ENCODE measurements at regions not wholly inside any gene's neighbourhood (a gene's known extent, or its start where the extent isn't known, plus 50 kb on each side); places are given as distances from the start of the nearest gene placed in this dataset.

GRCh38 chr3:40593351-40593750 lies 68.6 kb downstream of the ZNF621 start:
- DNase-seq (no peak), ATAC-seq (no peak)
- Histone ChIP-seq H3K36me3 (no peaks in the 10 kb centered on the region), H3K4me3 (no peak overlapping the region), H3K4me1 (no peaks in the 10 kb centered on the region), H3K9me3 (no peaks in the 10 kb centered on the region), H3K27ac (no peak overlapping the region), H3K27me3 (no peaks in the 10 kb centered on the region)
- intact Hi-C loops (cut with DNase I), result loop anchor here in 1 of 10 donors (10.0 kb wide), 1 partner anchor 121 kb away; no protein-coding TSS in a partner anchor
- WGBS, 4 donors, result 84 to 89% (median 86%) methylated on average over 4 of the region's 4 CpGs
- TF ChIP-seq POLR2A (IDR thresholded peaks at IDR 0.05) (no peak), CTCF (IDR thresholded peaks at IDR 0.05) (no peak)

- WGBS, 4 donors, result 92 to 95% (median 94%) methylated on average over 3 of the region's 3 CpGs
- Histone ChIP-seq H3K27me3 (no peaks in the 10 kb centered on the region), H3K4me1 (no peaks in the 10 kb centered on the region), H3K9me3 (peaks cover 0 to 5% (median 0%) of the 10 kb centered on the region in 12 donors), H3K36me3 (no peaks in the 10 kb centered on the region), H3K27ac (no peak overlapping the region), H3K4me3 (no peak overlapping the region)
- ATAC-seq, result no peak
- no peak for DNase-seq
- TF ChIP-seq POLR2A (IDR thresholded peaks at IDR 0.05) (no peak), CTCF (IDR thresholded peaks at IDR 0.05) (no peak)
- intact Hi-C loops (cut with DNase I), result loop anchor here in 1 of 10 donors (10.0 kb wide), 1 partner anchor 117 kb away; no protein-coding TSS in a partner anchor
Measured at GRCh38 chr3:40597441-40597840, 72.7 kb downstream of the ZNF621 start.

GRCh38 chr3:40598338-40598737 lies 73.6 kb downstream of the ZNF621 start:
- no peak for ATAC-seq
- TF ChIP-seq POLR2A (IDR thresholded peaks at IDR 0.05) (no peak), CTCF (IDR thresholded peaks at IDR 0.05) (no peak)
- DNase-seq, result no peak
- intact Hi-C loops (cut with DNase I), result loop anchor here in 1 of 10 donors (10.0 kb wide), 1 partner anchor 116 kb away; no protein-coding TSS in a partner anchor
- Histone ChIP-seq H3K4me1 (no peaks in the 10 kb centered on the region), H3K9me3 (peaks cover 0 to 10% (median 0%) of the 10 kb centered on the region in 12 donors), H3K36me3 (no peaks in the 10 kb centered on the region), H3K27me3 (no peaks in the 10 kb centered on the region), H3K27ac (no peak overlapping the region), H3K4me3 (no peak overlapping the region)

DNA sequence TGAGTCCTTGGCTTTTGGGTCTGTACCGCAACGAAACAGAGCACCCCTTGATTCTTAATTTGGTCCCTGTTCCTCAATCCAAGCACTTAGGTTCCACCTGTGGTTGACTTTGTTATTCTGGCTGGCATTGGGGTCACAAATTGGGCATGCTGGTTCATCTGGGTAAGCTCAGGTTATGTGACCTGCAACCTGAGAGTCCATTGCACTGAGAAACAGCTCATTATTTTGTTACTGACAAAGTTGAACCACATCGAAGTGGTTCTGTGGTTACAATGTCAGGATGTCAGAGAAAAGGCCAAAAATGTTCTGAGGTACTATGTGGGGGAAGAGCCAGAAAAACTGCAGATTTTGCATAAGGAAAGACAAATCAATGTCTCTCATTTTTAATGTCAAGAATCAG lies 74.2 kb downstream of the ZNF621 start:
- WGBS, 4 donors, result 93 to 95% (median 94%) methylated on average over 3 of the region's 3 CpGs
- no peaks in the 10 kb centered on the region for H3K27me3 ChIP-seq
- TF ChIP-seq POLR2A (IDR thresholded peaks at IDR 0.05), result no peak
- TF ChIP-seq CTCF (IDR thresholded peaks at IDR 0.05), result no peak
- H3K36me3 ChIP-seq, result no peaks in the 10 kb centered on the region
- ATAC-seq (no peak), DNase-seq (no peak)
- H3K4me3 ChIP-seq, result no peak overlapping the region
- no peak overlapping the region for H3K27ac ChIP-seq
- intact Hi-C loops (cut with DNase I), result loop anchor here in 1 of 10 donors (10.0 kb wide), 1 partner anchor 116 kb away; no protein-coding TSS in a partner anchor
- no peaks in the 10 kb centered on the region for H3K4me1 ChIP-seq
- H3K9me3 ChIP-seq, result peaks cover 0 to 10% (median 0%) of the 10 kb centered on the region in 12 donors

Data from heart left ventricle (tissue), 16 donors.